WTC11 (cell line): ENCODE measurements at regions not wholly inside any gene's neighbourhood (a gene's known extent, or its start where the extent isn't known, plus 50 kb on each side); places are given as distances from the start of the nearest gene placed in this dataset.

Experiments
- ATAC-seq: fragments of 200-7000 bp; cut with Tn5 transposase; 2 replicates; pipeline ENCODE4 v1.10.0; 2021; ENCODE audit warnings: mild to moderate bottlenecking, moderate library complexity
- CTCF ChIA-PET: fragments of 300-600 bp; sonication (Branson Sonifier 250); formaldehyde crosslinking; loops from one replicate; lab custom pipeline; 2021; ENCODE audit warnings: antibody characterized with exemption; lab: Charles Lee
- POLR2A ChIA-PET: fragments of 350-600 bp; sonication (Branson Sonifier 250); formaldehyde crosslinking; loops from one replicate; lab custom pipeline; 2021; ENCODE audit warnings: antibody characterized with exemption; lab: Charles Lee
- DNase-seq: peaks from one replicate; pipeline ENCODE4 v3.0.0; 2021; ENCODE audit warnings: low spot score
- H3K27ac Mint-ChIP-seq: 2 replicates; pipeline ENCODE4 v1.8.0; 2021; ENCODE audit warnings: mixed read lengths
- H3K27me3 Mint-ChIP-seq: 2 replicates; pipeline ENCODE4 v1.8.0; 2021; ENCODE audit warnings: low read depth, mild to moderate bottlenecking, moderate library complexity, mixed read lengths
- H3K36me3 Mint-ChIP-seq: 2 replicates; pipeline ENCODE4 v1.8.0; 2021; ENCODE audit warnings: mixed read lengths
- H3K4me1 Mint-ChIP-seq: 2 replicates; pipeline ENCODE4 v1.8.0; 2022; ENCODE audit warnings: mixed read lengths
- H3K4me3 Mint-ChIP-seq: 2 replicates; pipeline ENCODE4 v1.8.0; 2021; ENCODE audit warnings: mild to moderate bottlenecking, moderate library complexity, mixed read lengths
- H3K9me3 Mint-ChIP-seq: 2 replicates; pipeline ENCODE4 v1.8.0; 2021; ENCODE audit warnings: mixed read lengths
- E2F4 ChIP-seq: sonication (generic); formaldehyde crosslinking; IDR thresholded peaks from 2 replicates; pipeline ENCODE4 v1.8.1; 2022; ENCODE audit warnings: low read depth, mild to moderate bottlenecking, moderate library complexity, missing genetic modification reagents, borderline replicate concordance
- E2F5 ChIP-seq: sonication (generic); formaldehyde crosslinking; IDR thresholded peaks from 2 replicates; pipeline ENCODE4 v1.8.1; 2022; ENCODE audit warnings: mild to moderate bottlenecking, moderate library complexity, missing genetic modification reagents
- FOXJ3 ChIP-seq: sonication (generic); formaldehyde crosslinking; IDR thresholded peaks from 2 replicates; pipeline ENCODE4 v1.9.0; 2021; ENCODE audit warnings: missing genetic modification reagents, mild to moderate bottlenecking, borderline replicate concordance
- FOXP1 ChIP-seq: sonication (generic); formaldehyde crosslinking; IDR thresholded peaks from 2 replicates; pipeline ENCODE4 v1.8.0; 2022; ENCODE audit warnings: missing genetic modification reagents, mild to moderate bottlenecking, moderate library complexity, borderline replicate concordance
- IRF1 ChIP-seq: sonication (generic); formaldehyde crosslinking; IDR thresholded peaks from 2 replicates; pipeline ENCODE4 v1.8.0; 2023; ENCODE audit warnings: missing genetic modification reagents
- JAZF1 ChIP-seq: fragments of 250-450 bp; sonication (Bioruptor Pico); IDR thresholded peaks from 2 replicates; pipeline ENCODE4 v1.9.0; 2021; ENCODE audit warnings: moderate library complexity, mild to moderate bottlenecking, inconsistent platforms
- MXD4 ChIP-seq: fragments of 250-450 bp; sonication (Bioruptor Pico); IDR thresholded peaks from 2 replicates; pipeline ENCODE4 v1.8.0; 2021; ENCODE audit warnings: mild to moderate bottlenecking, moderate library complexity, borderline replicate concordance
- MYBL2 ChIP-seq: sonication (generic); formaldehyde crosslinking; IDR thresholded peaks from 2 replicates; pipeline ENCODE4 v1.8.1; 2023; ENCODE audit warnings: mild to moderate bottlenecking, moderate library complexity, missing genetic modification reagents
- NFATC4 ChIP-seq: fragments of 250-450 bp; sonication (Bioruptor Pico); IDR thresholded peaks from 2 replicates; pipeline ENCODE4 v1.9.0; 2021; ENCODE audit warnings: mild to moderate bottlenecking
- NR2C2 ChIP-seq: sonication (generic); formaldehyde crosslinking; IDR thresholded peaks from 2 replicates; pipeline ENCODE4 v1.8.0; 2022; ENCODE audit warnings: mild to moderate bottlenecking, missing genetic modification reagents
- PRRX2 ChIP-seq: fragments of 250-450 bp; sonication (Bioruptor Pico); IDR thresholded peaks from 2 replicates; pipeline ENCODE4 v1.8.0; 2021; ENCODE audit warnings: mild to moderate bottlenecking
- SP1 ChIP-seq: sonication (generic); formaldehyde crosslinking; conservative IDR thresholded peaks from 2 replicates; pipeline ENCODE4 v1.8.1; 2022; ENCODE audit warnings: missing genetic modification reagents
- TCF7 ChIP-seq: sonication (generic); formaldehyde crosslinking; IDR thresholded peaks from 2 replicates; pipeline ENCODE4 v1.8.0; 2022; ENCODE audit warnings: mild to moderate bottlenecking, low read depth, missing genetic modification reagents, moderate library complexity
- ZBTB21 ChIP-seq: sonication (generic); formaldehyde crosslinking; IDR thresholded peaks from 2 replicates; pipeline ENCODE4 v1.8.1; 2023; ENCODE audit warnings: mild to moderate bottlenecking, missing genetic modification reagents, borderline replicate concordance
- ZNF232 ChIP-seq: sonication (generic); formaldehyde crosslinking; IDR thresholded peaks from 2 replicates; pipeline ENCODE4 v1.8.0; 2022; ENCODE audit warnings: mild to moderate bottlenecking, missing genetic modification reagents
- ZNF416 ChIP-seq: fragments of 250-450 bp; sonication (Bioruptor Pico); IDR thresholded peaks from 2 replicates; pipeline ENCODE4 v1.9.0; 2021; ENCODE audit warnings: mild to moderate bottlenecking, inconsistent platforms
- ZNF423 ChIP-seq: fragments of 250-450 bp; sonication (Bioruptor Pico); IDR thresholded peaks from 2 replicates; pipeline ENCODE4 v2.1.2; 2022; ENCODE audit warnings: mild to moderate bottlenecking, moderate library complexity
- ZNF512 ChIP-seq: sonication (generic); formaldehyde crosslinking; IDR thresholded peaks from 2 replicates; pipeline ENCODE4 v1.8.1; 2022; ENCODE audit warnings: missing genetic modification reagents, borderline replicate concordance
- ZSCAN18 ChIP-seq: fragments of 250-450 bp; sonication (Bioruptor Pico); IDR thresholded peaks from 2 replicates; pipeline ENCODE4 v2.1.2; 2022; ENCODE audit warnings: mild to moderate bottlenecking, moderate library complexity

- H3K27ac Mint-ChIP-seq = no peak overlapping the region
- H3K4me1 Mint-ChIP-seq = peaks cover 14% of the 10 kb centered on the region
- CTCF ChIA-PET = no interaction called here
- ATAC-seq = no peak
- DNase-seq = no peak
- H3K36me3 Mint-ChIP-seq = no peaks in the 10 kb centered on the region
- H3K9me3 Mint-ChIP-seq = no peaks in the 10 kb centered on the region
- no peaks in the 10 kb centered on the region for H3K27me3 Mint-ChIP-seq
- no peak overlapping the region for H3K4me3 Mint-ChIP-seq
- TF ChIP-seq ZSCAN18 = no peak
- no peak for TF ChIP-seq MXD4
- TF ChIP-seq ZNF416 (CRISPR knock-in tag) = no peak
- no peak for TF ChIP-seq PRRX2 (CRISPR knock-in tag)
- no peak for TF ChIP-seq NR2C2 (CRISPR knock-in tag)
- POLR2A ChIA-PET = no interaction called here
These were observed 88.1 kb upstream of the KCND2 start for GRCh38 chr7:120184866-120185265.

- ChIA-PET POLR2A (interaction anchor here (0.6 kb wide), 1 partner anchor 1607 kb away, joined by 3 read pairs; no protein-coding TSS in a partner anchor), CTCF (no interaction called here)
- Mint-ChIP-seq H3K36me3 (no peaks in the 10 kb centered on the region), H3K27ac (no peak overlapping the region), H3K4me1 (peaks cover 26% of the 10 kb centered on the region), H3K27me3 (no peaks in the 10 kb centered on the region), H3K4me3 (no peak overlapping the region), H3K9me3 (no peaks in the 10 kb centered on the region)
- ATAC-seq = no peak
- TF ChIP-seq JAZF1 (CRISPR knock-in tag) = no peak
- DNase-seq = no peak
These were observed 86.9 kb upstream of the KCND2 start for GRCh38 chr7:120185940-120186682.

GRCh38 chr7:120186688-120187087 lies 86.3 kb upstream of the KCND2 start:
- Mint-ChIP-seq H3K4me1 (peaks cover 26% of the 10 kb centered on the region), H3K27me3 (no peaks in the 10 kb centered on the region), H3K36me3 (no peaks in the 10 kb centered on the region), H3K9me3 (no peaks in the 10 kb centered on the region), H3K4me3 (no peak overlapping the region), H3K27ac (no peak overlapping the region)
- DNase-seq (no peak), ATAC-seq (no peak)
- ChIA-PET POLR2A (interaction anchor here (0.6 kb wide), 1 partner anchor 1607 kb away, joined by 3 read pairs; no protein-coding TSS in a partner anchor), CTCF (no interaction called here)
- no peak for TF ChIP-seq ZBTB21 (CRISPR knock-in tag)
- TF ChIP-seq NR2C2 (CRISPR knock-in tag) = no peak

GRCh38 chr7:120189623-120190022 lies 83.4 kb upstream of the KCND2 start:
- H3K4me1 Mint-ChIP-seq = peaks cover 26% of the 10 kb centered on the region
- DNase-seq (no peak), ATAC-seq (no peak)
- H3K27ac Mint-ChIP-seq = 0 out of 2 replicates have a peak overlapping the region, but pooled peaks have one; percentile 74
- no peaks in the 10 kb centered on the region for H3K36me3 Mint-ChIP-seq
- POLR2A ChIA-PET = no interaction called here
- no peak overlapping the region for H3K4me3 Mint-ChIP-seq
- H3K9me3 Mint-ChIP-seq = peaks cover 4% of the 10 kb centered on the region
- CTCF ChIA-PET = interaction anchor here (0.9 kb wide), 1 partner anchor 13 kb away, joined by 3 read pairs; no protein-coding TSS in a partner anchor
- no peaks in the 10 kb centered on the region for H3K27me3 Mint-ChIP-seq
- no peak for TF ChIP-seq MXD4
- TF ChIP-seq ZNF232 (CRISPR knock-in tag) = no peak
- no peak for TF ChIP-seq E2F5 (CRISPR knock-in tag)
- no peak for TF ChIP-seq E2F4 (CRISPR knock-in tag)
- no peak for TF ChIP-seq FOXP1 (CRISPR knock-in tag)
- no peak for TF ChIP-seq ZNF512 (CRISPR knock-in tag)
- no peak for TF ChIP-seq MYBL2
- TF ChIP-seq FOXJ3 (CRISPR knock-in tag) = no peak
- no peak for TF ChIP-seq TCF7 (CRISPR knock-in tag)
- TF ChIP-seq NFATC4 = no peak
- no peak for TF ChIP-seq ZNF423 (CRISPR knock-in tag)
- no peak for TF ChIP-seq IRF1
- TF ChIP-seq SP1 (CRISPR knock-in tag) = no peak
